NK-92 treated with Interleukin-12 subunit alpha and Interleukin-12 subunit beta, amount 100 ng/mL, for 24 hours (cell line): ENCODE measurements at regions not wholly inside any gene's neighbourhood (a gene's known extent, or its start where the extent isn't known, plus 50 kb on each side); places are given as distances from the start of the nearest gene placed in this dataset.
"Not testable (repeated sequence)": the region's sequence is repeated elsewhere in the genome, so short reads cannot be mapped to it uniquely, and the experiment has no call there.

Source experiments
- DNase-seq: peaks from one replicate; lab custom pipeline; 2025; lab: John Stamatoyannopoulos, UW

GRCh38 chr7:25714013-25714412 lies 438.0 kb upstream of the NFE2L3 start:
- DNase-seq, result no peak

- no peak for DNase-seq
Measured at GRCh38 chr7:25716421-25716820, 435.6 kb upstream of the NFE2L3 start.

GRCh38 chr7:25718596-25718995 lies 433.4 kb upstream of the NFE2L3 start:
- DNase-seq, result no peak

- DNase-seq, result no peak
Measured at GRCh38 chr7:25719190-25719896, 432.7 kb upstream of the NFE2L3 start.

GRCh38 chr7:25720427-25720826 lies 431.6 kb upstream of the NFE2L3 start:
- DNase-seq, result no peak

GRCh38 chr7:25722856-25723255 lies 429.1 kb upstream of the NFE2L3 start:
- no peak for DNase-seq

GRCh38 chr7:25725451-25725850 lies 426.5 kb upstream of the NFE2L3 start:
- DNase-seq, result no peak

GRCh38 chr7:25726170-25726780 lies 425.7 kb upstream of the NFE2L3 start:
- DNase-seq, result no peak

- no peak for DNase-seq
Measured at GRCh38 chr7:25726781-25727311, 425.2 kb upstream of the NFE2L3 start.

GRCh38 chr7:25727446-25727845 lies 424.6 kb upstream of the NFE2L3 start:
- DNase-seq, result no peak

- DNase-seq, result no peak
Measured at GRCh38 chr7:25727876-25728275, 424.1 kb upstream of the NFE2L3 start.

- no peak for DNase-seq
Measured at GRCh38 chr7:25731068-25731845, 420.7 kb upstream of the NFE2L3 start.

GRCh38 chr7:25731846-25732245 lies 420.2 kb upstream of the NFE2L3 start:
- no peak for DNase-seq

- no peak for DNase-seq
Measured at GRCh38 chr7:25732766-25733217, 419.2 kb upstream of the NFE2L3 start.

- DNase-seq, result no peak
Measured at GRCh38 chr7:25735674-25736242, 416.2 kb upstream of the NFE2L3 start.

GRCh38 chr7:25738528-25738927 lies 413.5 kb upstream of the NFE2L3 start:
- no peak for DNase-seq

GRCh38 chr7:25739143-25739542 lies 412.9 kb upstream of the NFE2L3 start:
- no peak for DNase-seq

GRCh38 chr7:25742316-25742715 lies 409.7 kb upstream of the NFE2L3 start:
- no peak for DNase-seq

- not testable (repeated sequence) for DNase-seq
Measured at GRCh38 chr7:25743670-25744451, 408.1 kb upstream of the NFE2L3 start.

GRCh38 chr7:25750744-25751508 lies 401.1 kb upstream of the NFE2L3 start:
- DNase-seq, result no peak

GRCh38 chr7:25752154-25752553 lies 399.8 kb upstream of the NFE2L3 start:
- no peak for DNase-seq
